HG03196 (cell line): ENCODE measurements at regions not wholly inside any gene's neighbourhood (a gene's known extent, or its start where the extent isn't known, plus 50 kb on each side); places are given as distances from the start of the nearest gene placed in this dataset.

Experiments used
- ATAC-seq: cut with Tn5 transposase; IDR thresholded peaks from one replicate; pipeline ENCODE4 v1.9.1; 2021; ENCODE audit not compliant: unreplicated experiment

- no peak for ATAC-seq
Measured at GRCh38 chr6:4563156-4563555, 213.0 kb upstream of the CDYL start.

DNA sequence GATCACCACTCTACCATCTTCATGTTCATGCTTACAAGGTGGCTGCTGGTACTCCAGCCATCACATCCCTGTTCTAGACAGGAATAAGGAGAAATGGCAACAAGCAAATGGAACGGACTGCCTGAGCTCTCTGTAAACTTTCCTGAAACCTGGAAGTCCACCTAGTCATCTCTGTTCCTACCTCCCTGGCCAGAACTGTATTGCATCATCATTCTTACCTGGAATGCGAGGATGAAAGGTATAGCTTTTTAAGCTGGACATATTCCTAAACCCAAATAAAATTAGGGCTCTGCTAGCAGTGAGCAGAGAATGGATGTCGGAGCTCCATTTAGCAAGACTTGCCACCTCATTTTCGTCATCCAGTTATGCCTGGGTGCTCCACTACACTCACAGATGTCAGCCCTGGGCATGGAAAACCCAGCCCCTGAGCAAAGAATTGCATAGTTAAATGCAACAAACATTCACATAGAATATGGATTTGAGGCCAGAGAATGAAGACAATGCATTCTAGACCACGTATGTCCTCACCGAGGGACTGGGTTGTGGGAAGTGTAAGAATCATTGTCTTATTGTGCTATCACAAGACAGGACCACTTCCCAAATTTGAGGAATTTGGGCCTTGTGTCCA lies 214.3 kb upstream of the CDYL start:
- ATAC-seq: no peak

DNA sequence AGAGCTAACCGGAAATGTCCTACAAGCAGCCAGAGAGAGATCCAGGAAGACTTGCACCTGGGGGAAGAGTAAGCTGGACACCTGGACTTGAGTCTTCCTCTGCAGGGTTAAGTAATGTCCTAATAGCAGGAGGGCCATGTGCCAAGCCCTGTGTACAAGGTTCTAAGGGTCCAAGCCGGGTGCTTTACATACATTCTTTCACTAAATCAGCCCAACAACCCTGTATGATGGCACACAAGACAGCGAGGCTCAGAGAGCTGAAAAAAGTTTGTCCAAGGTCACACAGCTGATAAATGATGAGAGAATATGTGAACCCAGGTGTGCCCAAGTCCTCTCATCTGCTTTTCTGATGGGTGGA lies 215.1 kb upstream of the CDYL start:
- no peak for ATAC-seq

DNA sequence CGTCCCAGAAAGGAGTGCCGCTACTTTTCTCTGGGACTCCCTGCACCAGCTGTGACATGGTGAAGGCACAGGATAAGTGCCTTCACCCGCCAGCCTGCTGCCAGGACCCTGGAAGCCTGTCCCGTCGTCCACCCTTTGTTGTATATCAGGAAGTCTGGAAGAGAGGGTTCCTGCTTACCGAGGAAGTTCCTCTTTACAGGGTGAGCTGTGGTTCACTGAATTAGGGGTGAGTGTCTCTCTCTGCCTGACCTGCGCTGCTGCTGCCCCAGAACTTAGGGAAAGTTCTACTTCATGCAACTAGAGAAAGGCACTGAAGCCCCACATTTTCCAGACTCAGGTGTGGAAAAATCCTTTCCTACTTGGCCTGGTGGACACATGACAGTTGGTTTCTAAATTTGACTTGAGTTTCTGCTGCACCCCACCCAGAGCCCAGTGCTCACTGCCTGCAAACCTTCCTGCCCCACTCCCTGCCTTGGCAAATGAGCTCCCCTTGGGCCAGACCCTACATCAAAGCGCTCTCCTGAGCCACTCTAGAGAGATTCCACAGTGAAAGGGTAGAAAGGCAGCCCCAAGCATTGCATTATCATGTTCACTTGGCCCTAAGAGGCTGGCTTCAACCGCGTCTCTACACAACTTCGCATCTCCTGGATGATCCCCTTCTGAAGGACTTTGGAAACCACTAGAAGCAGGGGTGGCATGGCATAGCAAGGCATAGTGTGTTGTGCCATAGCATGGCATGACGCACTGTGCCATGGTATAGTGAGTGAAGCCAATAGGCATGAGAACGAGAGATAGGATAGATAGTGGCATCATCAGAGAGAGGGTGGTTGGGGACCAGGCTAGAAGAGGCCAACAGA lies 215.8 kb upstream of the CDYL start:
- no peak for ATAC-seq

DNA sequence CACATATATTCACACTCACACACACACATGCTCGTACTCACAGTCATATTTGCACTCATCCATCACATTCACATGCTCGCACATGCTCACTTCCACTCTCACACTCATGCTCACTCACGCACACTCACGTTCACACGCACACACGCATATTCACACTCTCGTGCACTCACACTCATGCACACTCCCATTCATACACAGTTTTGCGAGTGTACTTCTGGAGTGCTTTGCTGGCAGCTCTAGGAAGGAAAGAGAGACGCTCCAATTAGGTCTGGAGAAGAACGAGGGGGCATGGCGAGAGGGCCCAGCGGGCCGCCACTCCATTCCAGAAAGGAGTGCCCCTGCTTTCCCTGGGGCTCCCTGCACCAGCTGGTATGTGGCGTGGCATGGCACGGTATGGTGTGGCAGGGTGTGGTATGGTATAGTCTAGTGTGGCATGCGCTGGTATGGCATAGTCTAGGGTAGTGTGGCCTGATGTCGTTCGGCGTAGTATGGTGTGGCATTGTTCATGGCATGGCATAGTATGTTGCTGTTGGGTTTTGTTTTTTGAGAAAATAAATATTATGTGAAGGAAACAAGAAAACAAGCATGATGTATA lies 216.8 kb upstream of the CDYL start:
- no peak for ATAC-seq

GRCh38 chr6:4554645-4555044 lies 221.6 kb upstream of the CDYL start:
- ATAC-seq: no peak

GRCh38 chr6:4553387-4553786 lies 222.8 kb upstream of the CDYL start:
- no peak for ATAC-seq

- no peak for ATAC-seq
Measured at GRCh38 chr6:4550227-4550597, 226.0 kb upstream of the CDYL start.

GRCh38 chr6:4549556-4550226 lies 226.5 kb upstream of the CDYL start:
- no peak for ATAC-seq

- ATAC-seq: no peak
Measured at GRCh38 chr6:4545893-4546292, 230.3 kb upstream of the CDYL start.

GRCh38 chr6:4543596-4543995 lies 232.6 kb upstream of the CDYL start:
- no peak for ATAC-seq

DNA sequence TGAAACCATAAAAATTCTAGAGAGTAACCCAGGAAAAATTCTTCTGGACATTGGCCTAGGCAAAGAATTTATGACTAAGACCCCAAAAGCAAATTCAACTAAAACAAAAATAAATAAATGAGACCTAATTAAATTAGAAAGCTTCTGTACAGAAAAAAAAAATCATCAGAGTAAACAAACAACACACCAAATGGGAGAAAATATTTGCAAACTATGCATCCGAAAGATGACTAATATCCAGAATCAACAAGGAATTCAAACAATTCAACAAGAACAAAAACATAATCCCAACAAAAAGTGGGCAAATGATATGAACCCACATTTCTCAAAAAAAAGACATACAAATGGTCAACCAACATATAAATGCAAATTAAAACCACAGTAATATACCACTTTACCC lies 242.6 kb upstream of the CDYL start:
- ATAC-seq: no peak

GRCh38 chr6:4531406-4531805 lies 244.8 kb upstream of the CDYL start:
- no peak for ATAC-seq

- ATAC-seq: no peak
Measured at GRCh38 chr6:4522453-4522852, 253.8 kb upstream of the CDYL start.

- no peak for ATAC-seq
Measured at GRCh38 chr6:4521070-4521469, 255.1 kb upstream of the CDYL start.

- ATAC-seq: no peak
Measured at GRCh38 chr6:4518506-4518905, 257.7 kb upstream of the CDYL start.

DNA sequence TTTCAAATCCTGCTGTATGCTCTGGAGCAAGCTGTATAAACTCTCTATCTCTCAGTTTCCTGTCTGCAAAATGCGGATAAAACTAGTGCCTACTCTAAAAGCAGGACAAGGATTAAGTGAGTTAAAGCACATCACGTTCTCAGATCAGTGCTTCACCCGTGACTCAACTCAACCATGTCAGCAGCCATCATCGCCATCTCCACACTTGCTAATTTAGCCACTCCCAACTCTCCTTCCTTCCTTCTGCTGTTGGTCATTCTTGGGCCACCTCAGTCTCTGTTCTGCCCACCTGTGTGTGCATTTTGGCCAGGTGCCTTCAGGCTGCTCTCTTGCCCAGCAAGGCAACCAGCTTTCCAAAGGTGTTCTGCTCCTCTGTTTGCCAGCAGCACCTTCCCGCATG lies 260.0 kb upstream of the CDYL start:
- no peak for ATAC-seq

GRCh38 chr6:4513561-4513960 lies 262.6 kb upstream of the CDYL start:
- no peak for ATAC-seq

DNA sequence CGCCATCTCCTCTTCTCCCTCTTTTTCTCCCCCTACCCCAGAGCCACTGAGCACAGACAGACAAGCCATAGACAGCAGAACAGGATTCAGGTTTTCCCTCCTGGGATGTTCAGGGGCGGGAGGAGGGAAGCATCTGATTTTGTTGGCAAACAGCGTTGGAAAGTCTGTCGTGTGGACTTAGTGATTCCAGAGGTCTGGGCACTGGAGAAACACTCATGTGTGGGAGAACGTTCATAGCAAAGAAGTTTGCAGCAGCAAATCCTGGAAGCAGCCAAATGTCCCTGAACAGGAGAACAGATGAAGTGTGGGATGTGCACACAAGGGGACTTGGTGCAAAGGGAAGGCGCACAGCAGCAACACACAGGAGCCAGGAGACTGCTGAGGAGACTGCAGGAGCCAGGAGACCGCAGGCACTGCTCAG lies 264.1 kb upstream of the CDYL start:
- ATAC-seq: no peak

DNA sequence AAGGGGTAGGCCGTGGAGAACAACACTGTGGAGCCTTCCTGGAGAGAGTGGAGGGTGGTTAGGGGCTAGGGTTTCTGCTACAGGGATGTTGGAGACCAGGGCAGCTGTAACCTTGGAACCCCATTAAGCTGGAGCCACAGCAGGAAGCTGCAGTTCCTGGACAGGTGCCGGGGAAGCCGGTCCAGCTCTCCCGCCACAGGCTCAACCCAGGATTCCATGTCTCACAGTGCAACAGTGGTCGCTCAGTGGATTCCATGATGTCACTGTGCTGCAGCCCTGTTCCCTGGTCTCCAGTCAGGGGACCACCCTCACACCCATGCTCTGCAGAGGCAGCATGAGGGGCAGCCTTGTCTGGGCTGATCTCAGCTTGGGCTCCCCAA lies 264.6 kb upstream of the CDYL start:
- ATAC-seq: no peak

GRCh38 chr6:4510906-4511640 lies 265.1 kb upstream of the CDYL start:
- ATAC-seq: no peak
